Kidney (tissue), 13 donors: ENCODE measurements at regions not wholly inside any gene's neighbourhood (a gene's known extent, or its start where the extent isn't known, plus 50 kb on each side); places are given as distances from the start of the nearest gene placed in this dataset.

Experiments
- DNase-seq, 5 donors: peaks; one replicate each; pipeline ENCODE4 v3.0.0-alpha.2; 2013 to 2020
- FAIRE-seq: peaks from 2 replicates; lab custom pipeline; 2012; peaks lifted over from hg19 to GRCh38; lab: Jason Lieb, UNC
- H3K27ac ChIP-seq, 2 donors: one replicate each; pipeline ENCODE4 v1.7.0; 2013; ENCODE audit warnings: low read depth in 2 of 2, low read length in 2 of 2, inconsistent platforms in 1 of 2
- H3K27me3 ChIP-seq: one replicate; pipeline ENCODE4 v1.7.1; 2013; ENCODE audit warnings: low read length, inconsistent platforms; ENCODE audit not compliant: control insufficient read depth, insufficient read depth
- H3K36me3 ChIP-seq, 3 donors: one replicate each; pipeline versions ENCODE4 v1.7.0 to v1.7.1; 2013; ENCODE audit warnings: low read length in 3 of 3, control low read depth in 1 of 3, inconsistent platforms in 1 of 3; ENCODE audit not compliant: insufficient read depth in 3 of 3, control insufficient read depth in 2 of 3
- H3K4me1 ChIP-seq, 3 donors: one replicate each; pipeline versions ENCODE4 v1.7.0 to v1.7.1; 2013; ENCODE audit warnings: low read length in 3 of 3, inconsistent platforms in 1 of 3, low read depth in 1 of 3; ENCODE audit not compliant: control insufficient read depth in 2 of 3, insufficient read depth in 2 of 3
- H3K4me3 ChIP-seq, 3 donors: one replicate each; pipeline versions ENCODE4 v1.7.0 to v1.8.1; 2013; ENCODE audit warnings: low read length in 3 of 3, control low read depth in 1 of 3, inconsistent platforms in 1 of 3
- H3K9ac ChIP-seq, 3 donors: one replicate each; pipeline versions ENCODE4 v1.7.0 to v1.7.1; 2013; ENCODE audit warnings: low read length in 3 of 3, control low read depth in 1 of 3, inconsistent platforms in 1 of 3
- H3K9me3 ChIP-seq, 3 donors: one replicate each; pipeline versions ENCODE4 v1.7.0 to v1.7.1; 2013; ENCODE audit warnings: low read length in 3 of 3, control low read depth in 1 of 3, inconsistent platforms in 1 of 3; ENCODE audit not compliant: control insufficient read depth in 2 of 3, insufficient read depth in 1 of 3
- intact Hi-C: fragments of 100-400 bp; cut with DNase I; formaldehyde crosslinking; loops from one replicate; pipeline ENCODE4 v1.11.1; 2022
- TF ChIP-seq, protein P1 (sequence below): IDR thresholded peaks from 3 replicates; pipeline ENCODE4 v1.5.1; 2012; ENCODE audit warnings: mild to moderate bottlenecking, moderate library complexity, borderline replicate concordance; ENCODE audit not compliant: insufficient read depth; ENCODE audit errors: extremely low read depth
- donor health status: control.
- donor health status: control.
- donor health status: control.
- donor health status: control.
- donor health status: control.
- donor health status: DM: yes; HTN: yes; CAD: no.
- donor health status: Normal renal cell carcinoma (clear cell type).

- H3K4me1 ChIP-seq = peaks cover 0 to 8% (median 4%) of the 10 kb centered on the region in 3 donors
Measured at GRCh38 chr2:38467768-38468455, 90.8 kb upstream of the ATL2 start.

DNA sequence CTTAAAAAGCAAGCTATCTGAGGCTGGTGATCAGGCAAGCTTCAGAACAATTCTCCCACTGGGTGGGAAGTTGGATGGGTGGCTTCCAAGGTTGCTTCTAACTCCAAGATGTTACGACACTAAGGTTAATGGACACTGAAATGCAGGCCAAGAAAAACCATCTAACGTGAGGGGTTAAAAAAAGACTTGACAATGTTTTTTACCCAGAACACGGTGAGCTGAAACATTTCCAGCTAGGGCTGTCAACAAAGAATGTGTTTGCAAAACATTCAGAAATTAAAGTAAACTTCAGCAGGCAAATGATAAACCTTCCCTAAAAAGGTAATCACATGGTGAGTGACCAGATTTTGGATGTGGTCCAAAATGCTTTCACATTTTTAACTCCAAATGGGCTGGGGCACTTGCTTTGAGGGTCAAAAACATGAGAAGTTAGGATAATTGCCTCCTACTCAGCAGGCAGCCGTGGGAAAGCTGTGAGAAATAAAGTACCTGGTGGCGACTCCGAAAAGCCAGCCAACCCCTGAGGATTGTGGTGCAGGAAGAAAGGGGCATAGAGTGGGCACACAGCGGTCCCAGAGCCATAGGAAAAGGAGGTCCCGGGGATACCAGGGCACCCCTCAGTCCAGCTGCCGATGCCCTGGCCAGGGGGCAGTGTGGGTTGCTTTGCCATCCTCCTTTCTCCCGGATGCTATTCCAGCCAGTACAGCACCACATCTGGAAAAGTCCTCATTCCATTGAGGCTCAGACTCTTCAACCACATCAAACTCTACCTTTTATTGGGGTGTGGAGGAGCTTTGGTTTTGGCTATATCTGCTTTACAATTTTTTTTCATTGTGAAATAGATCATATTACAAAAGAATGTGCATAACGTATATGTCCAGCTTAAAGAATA is 90.0 kb upstream of the ATL2 start:
- H3K9me3 ChIP-seq = no peaks in the 10 kb centered on the region
- no peaks in the 10 kb centered on the region for H3K36me3 ChIP-seq
- peaks cover 0 to 8% (median 4%) of the 10 kb centered on the region in 3 donors for H3K4me1 ChIP-seq
- DNase-seq = peak in 2 of 5 donors; percentile 16 to 45
- TF ChIP-seq, protein P1, sequence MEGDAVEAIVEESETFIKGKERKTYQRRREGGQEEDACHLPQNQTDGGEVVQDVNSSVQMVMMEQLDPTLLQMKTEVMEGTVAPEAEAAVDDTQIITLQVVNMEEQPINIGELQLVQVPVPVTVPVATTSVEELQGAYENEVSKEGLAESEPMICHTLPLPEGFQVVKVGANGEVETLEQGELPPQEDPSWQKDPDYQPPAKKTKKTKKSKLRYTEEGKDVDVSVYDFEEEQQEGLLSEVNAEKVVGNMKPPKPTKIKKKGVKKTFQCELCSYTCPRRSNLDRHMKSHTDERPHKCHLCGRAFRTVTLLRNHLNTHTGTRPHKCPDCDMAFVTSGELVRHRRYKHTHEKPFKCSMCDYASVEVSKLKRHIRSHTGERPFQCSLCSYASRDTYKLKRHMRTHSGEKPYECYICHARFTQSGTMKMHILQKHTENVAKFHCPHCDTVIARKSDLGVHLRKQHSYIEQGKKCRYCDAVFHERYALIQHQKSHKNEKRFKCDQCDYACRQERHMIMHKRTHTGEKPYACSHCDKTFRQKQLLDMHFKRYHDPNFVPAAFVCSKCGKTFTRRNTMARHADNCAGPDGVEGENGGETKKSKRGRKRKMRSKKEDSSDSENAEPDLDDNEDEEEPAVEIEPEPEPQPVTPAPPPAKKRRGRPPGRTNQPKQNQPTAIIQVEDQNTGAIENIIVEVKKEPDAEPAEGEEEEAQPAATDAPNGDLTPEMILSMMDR = no peak
- no peak for FAIRE-seq
- no peak overlapping the region for H3K27ac ChIP-seq
- no peak overlapping the region for H3K4me3 ChIP-seq
- intact Hi-C loops = no loop called here
- H3K27me3 ChIP-seq = no peaks in the 10 kb centered on the region
- H3K9ac ChIP-seq = no peak overlapping the region

More at GRCh38 chr2:38467768-38468455, 90.8 kb upstream of the ATL2 start:
- DNase-seq (no peak), FAIRE-seq (no peak)
- TF ChIP-seq, protein P1 = no peak
- Histone ChIP-seq H3K9me3 (no peaks in the 10 kb centered on the region), H3K27me3 (no peaks in the 10 kb centered on the region), H3K9ac (no peak overlapping the region), H3K4me3 (no peak overlapping the region), H3K27ac (no peak overlapping the region), H3K36me3 (no peaks in the 10 kb centered on the region)
- intact Hi-C loops = no loop called here

DNA sequence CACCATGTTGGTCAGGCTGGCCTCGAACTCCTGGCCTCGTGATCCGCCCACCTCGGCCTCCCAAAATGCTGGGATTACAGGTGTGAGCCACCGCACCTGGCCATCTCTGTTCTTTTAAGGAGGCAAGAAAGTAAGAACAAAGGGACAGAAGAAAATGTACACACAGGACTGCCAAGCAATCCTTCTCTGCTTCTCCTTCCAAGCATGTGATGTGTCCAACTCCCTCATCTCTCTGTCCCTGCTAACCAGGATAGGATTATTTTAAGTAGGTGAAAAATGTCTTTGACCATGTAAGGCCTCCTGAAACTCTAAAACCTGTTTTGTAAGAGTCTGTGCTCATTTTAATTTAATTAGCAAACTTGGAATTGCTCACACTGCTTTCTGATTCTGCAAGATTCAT is 89.3 kb upstream of the ATL2 start:
- H3K4me3 ChIP-seq = no peak overlapping the region
- no peaks in the 10 kb centered on the region for H3K36me3 ChIP-seq
- TF ChIP-seq, protein P1 = no peak
- intact Hi-C loops = no loop called here
- no peaks in the 10 kb centered on the region for H3K9me3 ChIP-seq
- no peaks in the 10 kb centered on the region for H3K27me3 ChIP-seq
- H3K9ac ChIP-seq = no peak overlapping the region
- DNase-seq (no peak), FAIRE-seq (no peak)
- no peak overlapping the region for H3K27ac ChIP-seq
- peaks cover 0 to 8% (median 4%) of the 10 kb centered on the region in 3 donors for H3K4me1 ChIP-seq
